Choroid plexus epithelial cell (primary cell): ENCODE measurements at regions not wholly inside any gene's neighbourhood (a gene's known extent, or its start where the extent isn't known, plus 50 kb on each side); places are given as distances from the start of the nearest gene placed in this dataset.
A peak's percentile ranks its signal among the peaks of the same experiment; 100 is the strongest.

ENCODE experiments used
- DNase-seq: peaks from one replicate; pipeline ENCODE4 v3.0.0-alpha.2; 2010; ENCODE audit warnings: low read depth
- H3K4me3 ChIP-seq: 2 replicates; pipeline ENCODE4 v1.5.1; 2011; ENCODE audit warnings: low read depth, mild to moderate bottlenecking, control low read depth, low read length, moderate library complexity
- CTCF ChIP-seq: conservative IDR thresholded peaks from 2 replicates; pipeline ENCODE4 v1.5.1; 2011; ENCODE audit warnings: low read depth, mild to moderate bottlenecking, control low read depth, inconsistent platforms, low read length, moderate library complexity

- TF ChIP-seq CTCF = peak; percentile 42
- H3K4me3 ChIP-seq = peak overlapping the region; percentile 43
- DNase-seq = peak; percentile 73
Measured at GRCh38 chr1:59146651-59147358, 150.1 kb upstream of the FGGY start.

GRCh38 chr1:59149435-59149834, 147.5 kb upstream of the FGGY start:
- no peak for TF ChIP-seq CTCF
- no peak for DNase-seq
- no peak overlapping the region for H3K4me3 ChIP-seq

- no peak overlapping the region for H3K4me3 ChIP-seq
- TF ChIP-seq CTCF = peak; percentile 5
- DNase-seq = peak; percentile 95
Measured at GRCh38 chr1:59150577-59151386, 146.1 kb upstream of the FGGY start.

- no peak for TF ChIP-seq CTCF
- no peak for DNase-seq
- no peak overlapping the region for H3K4me3 ChIP-seq
Measured at GRCh38 chr1:59151387-59151761, 145.5 kb upstream of the FGGY start.

- no peak for TF ChIP-seq CTCF
- DNase-seq = no peak
- H3K4me3 ChIP-seq = no peak overlapping the region
Measured at GRCh38 chr1:59151860-59152259, 145.0 kb upstream of the FGGY start.

- no peak for DNase-seq
- no peak for TF ChIP-seq CTCF
- H3K4me3 ChIP-seq = no peak overlapping the region
Measured at GRCh38 chr1:59152511-59152910, 144.4 kb upstream of the FGGY start.
